Stimulated activated memory B cell treated with anti-CD40 and anti-IgM and Interleukin-4, amounts not matched to agents 10 μg/mL and 1 μg/mL and 100 μg/mL, for 72 hours (primary cell): ENCODE measurements at regions not wholly inside any gene's neighbourhood (a gene's known extent, or its start where the extent isn't known, plus 50 kb on each side); places are given as distances from the start of the nearest gene placed in this dataset.

Experiments
- ATAC-seq: fragments of 150-1000 bp; cut with Tn5 transposase; 2 replicates; pipeline ENCODE4 v1.10.0; 2021
- H3K27ac Mint-ChIP-seq: one replicate; pipeline ENCODE4 v1.8.0; 2022; ENCODE audit warnings: mild to moderate bottlenecking, mixed read lengths
- H3K27me3 Mint-ChIP-seq: one replicate; pipeline ENCODE4 v1.8.0; 2022; ENCODE audit warnings: mixed read lengths
- H3K36me3 Mint-ChIP-seq: one replicate; pipeline ENCODE4 v1.8.0; 2022; ENCODE audit warnings: mixed read lengths
- H3K4me1 Mint-ChIP-seq: one replicate; pipeline ENCODE4 v1.8.0; 2022; ENCODE audit warnings: mixed read lengths
- H3K4me3 Mint-ChIP-seq: one replicate; pipeline ENCODE4 v1.8.0; 2022; ENCODE audit warnings: mild to moderate bottlenecking, moderate library complexity, mixed read lengths
- H3K9me3 Mint-ChIP-seq: one replicate; pipeline ENCODE4 v1.8.0; 2022; ENCODE audit warnings: mixed read lengths

- H3K27ac Mint-ChIP-seq = no peak overlapping the region
- H3K36me3 Mint-ChIP-seq = no peaks in the 10 kb centered on the region
- H3K9me3 Mint-ChIP-seq = no peaks in the 10 kb centered on the region
- no peaks in the 10 kb centered on the region for H3K4me1 Mint-ChIP-seq
- peaks cover 17% of the 10 kb centered on the region for H3K27me3 Mint-ChIP-seq
- no peak overlapping the region for H3K4me3 Mint-ChIP-seq
- ATAC-seq = peak; percentile 20
Observed at GRCh38 chr10:1894912-1895311, 157.6 kb upstream of the ADARB2 start.

- H3K9me3 Mint-ChIP-seq = no peaks in the 10 kb centered on the region
- no peaks in the 10 kb centered on the region for H3K4me1 Mint-ChIP-seq
- peaks cover 17% of the 10 kb centered on the region for H3K27me3 Mint-ChIP-seq
- ATAC-seq = no peak
- no peaks in the 10 kb centered on the region for H3K36me3 Mint-ChIP-seq
- no peak overlapping the region for H3K27ac Mint-ChIP-seq
- no peak overlapping the region for H3K4me3 Mint-ChIP-seq
Observed at GRCh38 chr10:1893941-1894340, 156.6 kb upstream of the ADARB2 start.

- Mint-ChIP-seq H3K27ac (no peak overlapping the region), H3K4me1 (no peaks in the 10 kb centered on the region), H3K9me3 (peaks cover 11% of the 10 kb centered on the region), H3K36me3 (no peaks in the 10 kb centered on the region), H3K27me3 (peaks cover 9% of the 10 kb centered on the region), H3K4me3 (no peak overlapping the region)
- ATAC-seq = no peak
Observed at GRCh38 chr10:1886039-1886438, 148.7 kb upstream of the ADARB2 start.

GRCh38 chr10:1882728-1883127 lies 145.4 kb upstream of the ADARB2 start:
- Mint-ChIP-seq H3K4me1 (no peaks in the 10 kb centered on the region), H3K9me3 (peaks cover 2% of the 10 kb centered on the region), H3K27me3 (peaks cover 25% of the 10 kb centered on the region), H3K27ac (no peak overlapping the region), H3K4me3 (no peak overlapping the region), H3K36me3 (no peaks in the 10 kb centered on the region)
- ATAC-seq = no peak

- Mint-ChIP-seq H3K36me3 (no peaks in the 10 kb centered on the region), H3K27me3 (peaks cover 25% of the 10 kb centered on the region), H3K27ac (no peak overlapping the region), H3K4me1 (no peaks in the 10 kb centered on the region), H3K4me3 (no peak overlapping the region), H3K9me3 (peaks cover 2% of the 10 kb centered on the region)
- ATAC-seq = no peak
Observed at GRCh38 chr10:1882180-1882579, 144.9 kb upstream of the ADARB2 start.

- ATAC-seq = no peak
- Mint-ChIP-seq H3K27me3 (peaks cover 25% of the 10 kb centered on the region), H3K4me3 (no peak overlapping the region), H3K27ac (no peak overlapping the region), H3K36me3 (no peaks in the 10 kb centered on the region), H3K4me1 (no peaks in the 10 kb centered on the region), H3K9me3 (peaks cover 2% of the 10 kb centered on the region)
Observed at GRCh38 chr10:1881636-1882035, 144.3 kb upstream of the ADARB2 start.

GRCh38 chr10:1874533-1874932 lies 137.2 kb upstream of the ADARB2 start:
- H3K36me3 Mint-ChIP-seq = no peaks in the 10 kb centered on the region
- H3K4me1 Mint-ChIP-seq = no peaks in the 10 kb centered on the region
- ATAC-seq = peak; percentile 56
- peaks cover 24% of the 10 kb centered on the region for H3K27me3 Mint-ChIP-seq
- no peak overlapping the region for H3K27ac Mint-ChIP-seq
- H3K4me3 Mint-ChIP-seq = no peak overlapping the region
- no peaks in the 10 kb centered on the region for H3K9me3 Mint-ChIP-seq

GRCh38 chr10:1873661-1874315 lies 136.5 kb upstream of the ADARB2 start:
- Mint-ChIP-seq H3K27ac (no peak overlapping the region), H3K4me3 (no peak overlapping the region), H3K36me3 (no peaks in the 10 kb centered on the region), H3K4me1 (no peaks in the 10 kb centered on the region), H3K27me3 (peaks cover 31% of the 10 kb centered on the region), H3K9me3 (no peaks in the 10 kb centered on the region)
- no peak for ATAC-seq

- H3K27me3 Mint-ChIP-seq = peaks cover 36% of the 10 kb centered on the region
- H3K4me1 Mint-ChIP-seq = no peaks in the 10 kb centered on the region
- no peak overlapping the region for H3K4me3 Mint-ChIP-seq
- no peak overlapping the region for H3K27ac Mint-ChIP-seq
- H3K9me3 Mint-ChIP-seq = no peaks in the 10 kb centered on the region
- no peaks in the 10 kb centered on the region for H3K36me3 Mint-ChIP-seq
- ATAC-seq = no peak
Observed at GRCh38 chr10:1872151-1872726, 134.9 kb upstream of the ADARB2 start.

GRCh38 chr10:1870491-1870890 lies 133.2 kb upstream of the ADARB2 start:
- Mint-ChIP-seq H3K27ac (no peak overlapping the region), H3K27me3 (peaks cover 36% of the 10 kb centered on the region), H3K36me3 (no peaks in the 10 kb centered on the region), H3K9me3 (no peaks in the 10 kb centered on the region), H3K4me1 (no peaks in the 10 kb centered on the region), H3K4me3 (no peak overlapping the region)
- no peak for ATAC-seq

- Mint-ChIP-seq H3K27me3 (peaks cover 36% of the 10 kb centered on the region), H3K9me3 (no peaks in the 10 kb centered on the region), H3K4me3 (no peak overlapping the region), H3K27ac (no peak overlapping the region), H3K4me1 (no peaks in the 10 kb centered on the region), H3K36me3 (no peaks in the 10 kb centered on the region)
- ATAC-seq = no peak
Observed at GRCh38 chr10:1869861-1870260, 132.5 kb upstream of the ADARB2 start.

GRCh38 chr10:1860351-1860750 lies 123.0 kb upstream of the ADARB2 start:
- Mint-ChIP-seq H3K4me3 (no peak overlapping the region), H3K36me3 (no peaks in the 10 kb centered on the region), H3K27ac (no peak overlapping the region), H3K9me3 (peaks cover 10% of the 10 kb centered on the region), H3K4me1 (no peaks in the 10 kb centered on the region), H3K27me3 (no peaks in the 10 kb centered on the region)
- no peak for ATAC-seq

GRCh38 chr10:1858547-1858946 lies 121.2 kb upstream of the ADARB2 start:
- Mint-ChIP-seq H3K36me3 (no peaks in the 10 kb centered on the region), H3K9me3 (peaks cover 2% of the 10 kb centered on the region), H3K4me3 (no peak overlapping the region), H3K27ac (no peak overlapping the region), H3K4me1 (no peaks in the 10 kb centered on the region), H3K27me3 (no peaks in the 10 kb centered on the region)
- no peak for ATAC-seq

GRCh38 chr10:1858048-1858447 lies 120.7 kb upstream of the ADARB2 start:
- Mint-ChIP-seq H3K27ac (no peak overlapping the region), H3K4me1 (no peaks in the 10 kb centered on the region), H3K4me3 (no peak overlapping the region), H3K9me3 (no peaks in the 10 kb centered on the region), H3K27me3 (no peaks in the 10 kb centered on the region), H3K36me3 (no peaks in the 10 kb centered on the region)
- no peak for ATAC-seq

- no peak overlapping the region for H3K4me3 Mint-ChIP-seq
- H3K9me3 Mint-ChIP-seq = peaks cover under 1% of the 10 kb centered on the region
- H3K36me3 Mint-ChIP-seq = no peaks in the 10 kb centered on the region
- no peaks in the 10 kb centered on the region for H3K27me3 Mint-ChIP-seq
- H3K27ac Mint-ChIP-seq = no peak overlapping the region
- H3K4me1 Mint-ChIP-seq = no peaks in the 10 kb centered on the region
- ATAC-seq = no peak
Observed at GRCh38 chr10:1855911-1856310, 118.6 kb upstream of the ADARB2 start.

- no peak overlapping the region for H3K27ac Mint-ChIP-seq
- no peaks in the 10 kb centered on the region for H3K27me3 Mint-ChIP-seq
- H3K4me3 Mint-ChIP-seq = no peak overlapping the region
- no peak for ATAC-seq
- no peaks in the 10 kb centered on the region for H3K36me3 Mint-ChIP-seq
- peaks cover 3% of the 10 kb centered on the region for H3K9me3 Mint-ChIP-seq
- no peaks in the 10 kb centered on the region for H3K4me1 Mint-ChIP-seq
Observed at GRCh38 chr10:1854271-1854670, 116.9 kb upstream of the ADARB2 start.
